Loucy (cell line): ENCODE measurements at regions not wholly inside any gene's neighbourhood (a gene's known extent, or its start where the extent isn't known, plus 50 kb on each side); places are given as distances from the start of the nearest gene placed in this dataset.

Source experiments
- H2AFZ ChIP-seq: fragments of 200-600 bp; sonication (generic); 2 replicates; pipeline ENCODE4 v1.6.0; 2016; ENCODE audit warnings: antibody characterized with exemption, mild to moderate bottlenecking, low read length, moderate library complexity
- H3F3A ChIP-seq: fragments of 200-600 bp; 2 replicates; pipeline ENCODE4 v1.6.0; 2016; ENCODE audit warnings: antibody characterized with exemption, low read depth, mild to moderate bottlenecking
- H3K27me3 ChIP-seq: fragments of 200-600 bp; sonication (generic); 2 replicates; pipeline ENCODE4 v1.6.1; 2014; ENCODE audit warnings: low read length, mild to moderate bottlenecking; ENCODE audit not compliant: insufficient read depth, poor library complexity, severe bottlenecking
- H3K36me3 ChIP-seq: fragments of 200-600 bp; sonication (generic); 2 replicates; pipeline ENCODE4 v1.6.1; 2016; ENCODE audit warnings: low read length; ENCODE audit not compliant: insufficient read depth
- H3K4me1 ChIP-seq: fragments of 200-600 bp; sonication (generic); 2 replicates; pipeline ENCODE4 v1.5.1; 2014; ENCODE audit warnings: low read length, mild to moderate bottlenecking; ENCODE audit not compliant: insufficient read depth, poor library complexity, severe bottlenecking
- H3K4me2 ChIP-seq: fragments of 200-600 bp; sonication (generic); 2 replicates; pipeline ENCODE4 v1.6.0; 2014; ENCODE audit warnings: antibody characterized with exemption, low read length, low read depth, mild to moderate bottlenecking; ENCODE audit not compliant: poor library complexity, severe bottlenecking
- H3K4me3 ChIP-seq: fragments of 200-600 bp; sonication (generic); 2 replicates; pipeline ENCODE4 v1.5.1; 2014; ENCODE audit warnings: low read length, mild to moderate bottlenecking, mixed read lengths; ENCODE audit not compliant: poor library complexity, severe bottlenecking
- H3K79me2 ChIP-seq: fragments of 200-600 bp; sonication (generic); 2 replicates; pipeline ENCODE4 v1.6.1; 2014; ENCODE audit warnings: low read length; ENCODE audit not compliant: insufficient read depth
- H3K9ac ChIP-seq: fragments of 200-600 bp; sonication (generic); 2 replicates; pipeline ENCODE4 v1.6.0; 2014; ENCODE audit warnings: mild to moderate bottlenecking, low read depth, low read length, moderate library complexity; ENCODE audit not compliant: poor library complexity, severe bottlenecking
- H3K9me2 ChIP-seq: fragments of 200-600 bp; sonication (generic); replicated peaks from 2 replicates; pipeline ENCODE4 v1.6.1; 2016; ENCODE audit warnings: low read depth, low read length, mixed read lengths
- H3K9me3 ChIP-seq: fragments of 200-600 bp; sonication (generic); 2 replicates; pipeline ENCODE4 v1.6.1; 2014; ENCODE audit warnings: mild to moderate bottlenecking, antibody characterized with exemption, low read length, low read depth; ENCODE audit not compliant: insufficient read depth
- H4K20me1 ChIP-seq: fragments of 200-600 bp; sonication (generic); 2 replicates; pipeline ENCODE4 v1.6.0; 2014; ENCODE audit warnings: antibody characterized with exemption, low read length, mild to moderate bottlenecking; ENCODE audit not compliant: insufficient read depth, poor library complexity, severe bottlenecking
- EZH2phosphoT487 ChIP-seq: fragments of 200-600 bp; IDR thresholded peaks from 2 replicates; pipeline ENCODE4 v1.6.1; 2018; ENCODE audit warnings: antibody characterized with exemption, mild to moderate bottlenecking, moderate library complexity, borderline replicate concordance
- TF ChIP-seq, protein P1 (sequence below): fragments of 200-600 bp; sonication (generic); conservative IDR thresholded peaks from 2 replicates; pipeline ENCODE4 v1.5.1; 2014; ENCODE audit warnings: mild to moderate bottlenecking, antibody characterized with exemption, low read length

DNA sequence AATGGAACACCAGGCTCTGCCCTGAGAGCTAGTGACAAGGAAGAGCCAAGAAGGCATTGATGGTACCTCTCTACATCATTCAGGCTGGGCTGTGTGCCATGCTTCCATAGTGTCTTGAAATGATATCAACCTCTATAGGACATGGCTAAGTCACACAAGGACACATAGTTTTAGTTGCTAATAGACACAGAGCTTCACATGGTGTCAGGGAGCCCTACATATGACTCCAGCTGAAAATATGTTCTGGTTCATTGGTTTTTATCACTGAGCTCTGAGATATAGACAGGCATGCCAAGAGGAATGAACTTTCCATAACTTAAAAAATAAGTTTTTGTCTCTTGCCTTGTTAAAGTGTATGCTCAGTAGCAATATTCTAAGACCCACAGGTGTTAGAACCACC lies 72.1 kb upstream of the PRKG2 start:
- H2AFZ ChIP-seq, result no peak overlapping the region
- H3K79me2 ChIP-seq, result no peaks in the 10 kb centered on the region
- H3F3A ChIP-seq, result no peaks in the 10 kb centered on the region
- H3K9me3 ChIP-seq, result no peaks in the 10 kb centered on the region
- no peak overlapping the region for H3K9ac ChIP-seq
- H3K4me3 ChIP-seq, result no peak overlapping the region
- no peaks in the 10 kb centered on the region for H3K27me3 ChIP-seq
- no peak overlapping the region for H3K4me2 ChIP-seq
- no peaks in the 10 kb centered on the region for H3K9me2 ChIP-seq
- no peaks in the 10 kb centered on the region for H3K36me3 ChIP-seq
- H4K20me1 ChIP-seq, result no peaks in the 10 kb centered on the region
- H3K4me1 ChIP-seq, result no peaks in the 10 kb centered on the region
- TF ChIP-seq, protein P1, sequence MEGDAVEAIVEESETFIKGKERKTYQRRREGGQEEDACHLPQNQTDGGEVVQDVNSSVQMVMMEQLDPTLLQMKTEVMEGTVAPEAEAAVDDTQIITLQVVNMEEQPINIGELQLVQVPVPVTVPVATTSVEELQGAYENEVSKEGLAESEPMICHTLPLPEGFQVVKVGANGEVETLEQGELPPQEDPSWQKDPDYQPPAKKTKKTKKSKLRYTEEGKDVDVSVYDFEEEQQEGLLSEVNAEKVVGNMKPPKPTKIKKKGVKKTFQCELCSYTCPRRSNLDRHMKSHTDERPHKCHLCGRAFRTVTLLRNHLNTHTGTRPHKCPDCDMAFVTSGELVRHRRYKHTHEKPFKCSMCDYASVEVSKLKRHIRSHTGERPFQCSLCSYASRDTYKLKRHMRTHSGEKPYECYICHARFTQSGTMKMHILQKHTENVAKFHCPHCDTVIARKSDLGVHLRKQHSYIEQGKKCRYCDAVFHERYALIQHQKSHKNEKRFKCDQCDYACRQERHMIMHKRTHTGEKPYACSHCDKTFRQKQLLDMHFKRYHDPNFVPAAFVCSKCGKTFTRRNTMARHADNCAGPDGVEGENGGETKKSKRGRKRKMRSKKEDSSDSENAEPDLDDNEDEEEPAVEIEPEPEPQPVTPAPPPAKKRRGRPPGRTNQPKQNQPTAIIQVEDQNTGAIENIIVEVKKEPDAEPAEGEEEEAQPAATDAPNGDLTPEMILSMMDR, result no peak
- TF ChIP-seq EZH2phosphoT487, result no peak

- peak overlapping the region; percentile 48; the same call in 1 of the 2 replicates for H2AFZ ChIP-seq
- TF ChIP-seq, protein P1, result no peak
- TF ChIP-seq EZH2phosphoT487, result no peak
These were observed 67.1 kb upstream of the PRKG2 start for GRCh38 chr4:81282131-81282530.

GRCh38 chr4:81274460-81274859 lies 59.4 kb upstream of the PRKG2 start:
- Histone ChIP-seq H3K36me3 (no peaks in the 10 kb centered on the region), H3K4me2 (no peak overlapping the region), H3K9me3 (0 out of 2 replicates have a peak, but pooled peaks cover 2% of the 10 kb centered on the region), H3K27me3 (no peaks in the 10 kb centered on the region), H2AFZ (no peak overlapping the region), H4K20me1 (no peaks in the 10 kb centered on the region), H3K9ac (no peak overlapping the region), H3K79me2 (no peaks in the 10 kb centered on the region), H3K4me3 (no peak overlapping the region), H3K9me2 (no peaks in the 10 kb centered on the region), H3F3A (no peaks in the 10 kb centered on the region), H3K4me1 (no peaks in the 10 kb centered on the region)
- TF ChIP-seq, protein P1, result no peak
- TF ChIP-seq EZH2phosphoT487, result no peak

More at GRCh38 chr4:81282131-81282530, 67.1 kb upstream of the PRKG2 start:
- Histone ChIP-seq H3K36me3 (no peaks in the 10 kb centered on the region), H3K9me3 (no peaks in the 10 kb centered on the region), H3K9ac (no peak overlapping the region), H3K9me2 (no peaks in the 10 kb centered on the region), H3K79me2 (no peaks in the 10 kb centered on the region), H3K4me1 (no peaks in the 10 kb centered on the region), H3K4me3 (no peak overlapping the region), H3K4me2 (no peak overlapping the region), H3F3A (no peaks in the 10 kb centered on the region), H3K27me3 (no peaks in the 10 kb centered on the region), H4K20me1 (no peaks in the 10 kb centered on the region)
